Esophagus mucosa (tissue), 1 donor: ENCODE measurements at regions not wholly inside any gene's neighbourhood (a gene's known extent, or its start where the extent isn't known, plus 50 kb on each side); places are given as distances from the start of the nearest gene placed in this dataset.
"Not testable (repeated sequence)": the region's sequence is repeated elsewhere in the genome, so short reads cannot be mapped to it uniquely, and the experiment has no call there.

Experiments
- ATAC-seq: fragments of 200-7000 bp; cut with Tn5 transposase; one replicate; pipeline ENCODE4 v1.9.1; 2020
- donor health status: DM: yes; HTN: yes; CAD: no.

DNA sequence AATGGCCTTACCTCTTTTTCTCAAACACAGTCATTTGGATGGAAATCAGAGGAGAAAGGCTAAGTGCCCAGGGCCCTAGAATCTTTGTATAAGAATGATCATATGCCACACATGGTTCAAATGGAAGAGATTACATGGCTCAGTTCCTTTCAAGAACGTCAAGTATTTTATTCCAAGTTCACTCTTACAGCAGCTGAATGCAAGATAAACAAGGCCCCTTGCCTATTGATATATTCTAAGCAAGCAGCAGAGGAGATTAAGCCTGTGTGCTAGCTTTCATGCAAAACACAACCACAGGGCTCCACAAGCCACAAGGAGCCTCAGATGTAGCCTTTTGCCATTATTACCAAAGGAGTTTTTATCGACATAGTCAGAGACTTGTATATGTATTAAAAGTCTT lies 55.3 kb upstream of the SLCO6A1 start:
- no peak for ATAC-seq

DNA sequence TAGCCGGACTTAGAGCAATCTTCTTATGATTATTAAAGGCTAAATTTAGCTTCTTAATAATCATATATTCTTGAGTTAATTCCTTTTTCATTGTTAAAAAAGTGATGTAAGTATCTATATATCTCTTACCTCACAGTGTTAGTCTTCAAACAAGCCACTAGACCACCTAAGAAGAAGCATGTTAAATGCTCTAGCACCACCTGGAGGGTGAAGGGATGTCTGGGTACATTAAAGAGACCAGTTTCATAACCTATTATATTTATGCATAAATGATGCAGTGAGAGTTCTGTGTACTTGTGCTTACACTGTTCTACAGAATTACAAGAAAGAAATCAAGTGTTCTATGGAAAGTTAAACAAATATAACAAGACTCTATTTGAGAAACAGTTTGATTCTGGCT lies 55.9 kb upstream of the SLCO6A1 start:
- no peak for ATAC-seq

DNA sequence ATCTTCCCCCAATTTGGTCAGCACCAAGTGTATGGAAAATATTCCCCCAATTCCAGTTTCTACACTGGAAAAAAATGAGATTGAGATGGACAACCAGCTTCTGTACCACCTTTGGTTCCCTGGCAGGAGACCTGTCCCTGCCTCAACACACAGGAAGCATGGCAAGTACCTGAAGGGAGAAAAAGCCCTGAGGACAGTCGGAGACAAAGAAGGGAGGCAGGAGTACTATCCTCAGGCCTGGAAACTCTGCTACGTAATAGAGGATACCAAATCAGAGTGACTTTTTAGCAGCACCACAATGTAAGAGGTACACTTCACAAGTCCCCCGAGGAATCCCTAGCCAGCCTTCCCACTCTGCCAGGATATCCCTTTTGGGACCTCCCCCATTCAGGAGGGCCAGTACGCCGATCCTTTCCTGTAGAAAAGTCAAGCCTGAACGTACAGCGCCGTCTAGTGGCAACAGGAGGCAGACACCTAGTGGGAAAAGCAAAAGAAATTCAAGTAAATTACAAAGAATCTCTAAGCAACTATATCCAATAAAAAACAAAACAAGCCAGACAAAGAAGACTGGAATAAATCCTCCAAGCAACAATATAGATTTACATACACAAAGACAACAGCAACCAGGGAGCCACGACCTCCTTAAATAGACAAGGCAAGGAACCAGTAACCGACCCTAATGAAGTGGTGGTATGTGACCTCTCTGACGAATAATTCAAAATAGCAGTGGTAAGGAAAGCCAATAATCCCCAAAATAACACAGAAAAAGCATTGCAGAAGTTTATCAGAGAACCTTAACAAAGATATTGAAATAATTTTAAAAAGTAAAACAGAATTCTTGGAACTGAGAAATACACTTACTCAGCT lies 63.3 kb upstream of the SLCO6A1 start:
- ATAC-seq, result no peak

DNA sequence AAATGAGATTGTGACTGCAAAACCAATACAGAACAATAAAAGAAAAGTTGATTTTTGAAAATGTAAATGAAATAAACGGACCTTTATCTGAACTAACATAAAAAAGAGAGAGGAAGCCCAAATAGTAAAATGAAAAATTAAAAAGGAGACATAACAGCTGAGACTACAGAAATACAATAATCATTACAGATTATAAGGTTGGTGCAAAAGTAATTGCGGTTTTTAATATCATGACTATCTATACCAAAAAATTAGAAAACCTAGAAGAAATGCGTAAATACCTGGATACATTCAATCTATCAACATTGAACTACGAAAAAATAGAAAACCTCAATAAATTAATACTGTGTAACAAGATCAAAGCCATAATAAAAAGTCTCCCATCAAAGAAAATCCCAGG lies 71.9 kb upstream of the SLCO6A1 start:
- ATAC-seq, result no peak

DNA sequence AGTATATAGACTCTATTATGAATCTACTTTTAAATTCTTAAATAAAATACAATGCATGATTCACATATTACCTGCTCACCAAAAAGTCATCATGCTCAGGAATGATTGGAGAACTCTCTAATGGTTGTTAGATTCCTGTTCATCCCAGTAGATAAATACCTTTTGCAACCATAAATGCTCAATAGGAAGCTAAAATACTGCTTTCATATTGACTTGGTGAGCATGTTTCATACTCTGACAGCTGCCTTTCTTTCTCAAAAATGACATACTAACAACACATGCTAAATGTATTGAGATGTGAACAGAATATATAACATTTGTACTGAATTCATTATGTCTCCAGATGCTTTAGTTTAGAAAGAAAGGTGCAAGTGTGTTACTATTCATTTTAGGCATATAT lies 79.6 kb upstream of the SLCO6A1 start:
- no peak for ATAC-seq

DNA sequence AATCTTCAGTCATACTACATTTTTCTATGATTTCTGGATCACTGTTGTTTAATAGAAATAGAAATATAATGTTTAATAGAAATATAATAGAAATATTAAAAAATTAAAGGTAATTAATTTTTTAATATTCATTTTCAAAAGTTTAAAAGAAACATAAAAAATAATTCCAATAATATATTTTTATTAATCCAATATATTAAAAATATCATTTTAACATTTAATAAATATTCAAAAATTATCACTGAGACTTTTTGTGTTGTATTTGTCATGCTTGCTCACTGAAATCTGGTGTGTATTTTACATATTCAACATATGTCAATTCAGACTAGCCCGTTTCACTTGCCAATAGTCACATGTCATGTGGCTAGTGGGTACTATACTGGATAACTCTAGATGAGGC lies 80.6 kb upstream of the SLCO6A1 start:
- no peak for ATAC-seq

DNA sequence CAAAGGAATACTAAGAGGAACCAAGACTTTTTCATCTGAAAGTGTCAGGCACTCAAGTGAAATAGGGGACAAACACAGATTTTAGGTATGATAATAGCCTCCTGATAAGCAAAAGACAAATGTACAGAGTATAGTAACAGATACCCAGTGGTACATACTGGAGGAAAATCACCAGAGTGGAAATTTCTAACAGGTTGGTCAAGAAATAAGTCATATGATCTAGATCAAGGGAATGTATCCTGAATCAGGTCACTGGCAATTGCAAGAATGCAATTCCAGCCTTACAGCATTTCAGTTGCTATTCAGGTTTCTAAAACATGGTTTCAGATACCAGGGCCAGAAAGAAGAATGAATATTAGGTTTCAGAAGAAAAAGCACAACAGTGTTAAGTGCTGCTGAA lies 82.2 kb upstream of the SLCO6A1 start:
- no peak for ATAC-seq

DNA sequence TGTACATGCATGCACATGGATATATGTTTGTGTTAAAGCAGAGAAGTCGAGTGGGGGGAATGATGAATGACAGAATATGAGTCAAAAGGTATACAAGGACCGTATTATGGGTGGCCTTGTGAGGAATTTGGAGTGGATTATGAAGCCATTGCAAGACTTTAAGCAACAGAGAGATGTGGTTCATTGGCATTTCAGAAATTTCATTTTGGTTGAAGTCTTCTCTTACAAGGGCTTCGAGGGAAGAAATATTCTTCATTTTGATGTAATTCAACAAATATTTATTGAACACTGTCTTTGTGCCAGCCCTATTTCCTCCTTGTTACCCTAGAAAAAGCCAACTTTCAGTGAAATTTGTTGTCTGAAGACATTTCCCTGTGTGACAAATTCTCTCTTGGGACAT lies 83.9 kb upstream of the SLCO6A1 start:
- ATAC-seq, result no peak

DNA sequence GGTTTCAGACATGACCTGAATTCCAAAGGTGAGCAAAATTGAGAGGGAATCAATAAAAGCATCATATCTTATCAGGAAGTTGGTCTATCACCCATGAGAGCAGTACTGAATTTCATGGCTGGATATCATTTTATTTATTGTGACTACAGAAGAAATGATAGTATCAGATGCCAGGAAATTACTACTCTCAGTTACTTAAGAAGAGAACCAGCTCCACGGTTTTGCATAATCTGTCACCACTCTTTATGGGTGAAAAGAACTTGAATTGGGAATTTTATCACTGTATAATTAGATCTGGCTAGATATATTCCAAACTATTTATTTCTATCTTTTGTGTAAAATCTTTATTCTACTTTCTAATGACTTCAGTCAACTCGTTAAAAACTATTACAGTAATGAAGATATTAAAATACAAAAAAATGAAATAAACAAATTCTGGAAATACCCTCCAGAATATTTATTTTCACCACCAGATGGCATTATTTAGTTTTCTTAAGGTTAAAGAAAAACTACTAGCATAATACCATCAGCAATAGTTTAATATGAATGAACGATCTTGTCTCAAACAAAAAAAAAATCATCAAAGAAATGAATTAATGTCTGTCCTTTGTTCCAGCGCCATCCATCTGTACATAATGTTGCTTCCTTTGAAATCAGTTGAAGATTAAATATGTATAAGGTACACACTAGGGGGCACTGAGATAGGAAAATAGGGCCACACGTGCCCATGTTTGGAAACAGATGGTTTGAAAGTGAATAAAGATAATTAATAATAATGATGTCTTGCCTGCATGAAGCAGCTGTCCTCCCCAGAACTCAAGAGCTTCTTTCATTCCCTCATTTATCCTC lies 84.7 kb upstream of the SLCO6A1 start:
- no peak for ATAC-seq

DNA sequence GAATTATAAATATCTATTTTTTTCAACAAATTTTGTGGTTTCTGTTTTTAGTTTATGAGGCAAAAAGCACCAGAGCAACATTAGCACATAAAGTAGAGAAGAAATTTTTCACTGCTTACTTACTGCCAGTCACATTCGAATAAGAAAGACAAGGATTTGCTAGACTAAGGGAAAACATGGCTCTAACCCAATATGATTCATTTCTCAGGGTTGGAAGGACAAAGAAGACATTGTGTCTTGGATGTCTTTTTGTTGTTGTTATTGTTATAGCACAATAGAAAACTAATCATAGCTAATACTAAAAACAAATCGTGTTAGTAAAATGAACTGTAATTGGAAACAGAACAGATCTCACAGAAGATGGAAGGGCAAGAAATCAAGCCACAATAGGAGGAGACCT lies 90.9 kb upstream of the SLCO6A1 start:
- ATAC-seq, result peak; percentile 50

DNA sequence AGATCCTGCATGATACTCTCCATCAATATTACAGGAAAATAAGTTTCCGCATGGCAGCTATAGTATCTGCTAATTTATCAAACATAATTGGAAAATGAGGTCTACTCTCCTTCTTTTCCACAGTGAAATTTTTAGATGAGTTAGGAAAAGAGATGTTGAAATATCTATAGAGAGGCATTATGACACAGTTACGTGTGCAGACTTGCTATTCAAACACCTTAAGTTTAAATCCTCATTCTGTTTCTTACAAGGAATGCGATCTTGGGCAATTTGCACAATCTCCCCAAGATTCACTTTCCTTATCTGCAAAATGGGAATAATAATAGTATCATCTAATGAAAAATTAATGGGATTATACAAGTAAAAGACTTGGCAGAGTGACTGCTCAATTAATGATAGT lies 91.7 kb upstream of the SLCO6A1 start:
- ATAC-seq, result peak; percentile 74

DNA sequence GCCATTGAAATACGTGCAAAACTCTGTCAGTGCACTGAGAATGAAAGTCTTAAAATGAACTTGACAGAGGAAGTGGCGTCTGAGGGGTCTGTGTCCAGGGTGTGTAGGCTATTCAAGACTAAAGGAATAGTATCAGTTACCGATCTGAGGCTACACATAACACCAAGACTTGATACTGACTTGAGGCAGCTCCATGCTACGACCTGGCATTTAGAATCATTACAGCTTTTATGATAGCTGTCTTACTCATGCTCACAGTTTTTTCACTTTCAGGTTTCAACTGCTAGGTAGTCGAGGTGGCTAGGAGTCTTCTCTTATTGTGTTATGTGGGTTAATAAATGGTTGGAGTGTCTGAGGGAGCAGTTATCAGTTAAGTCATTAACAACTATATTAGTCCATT lies 92.8 kb upstream of the SLCO6A1 start:
- no peak for ATAC-seq

DNA sequence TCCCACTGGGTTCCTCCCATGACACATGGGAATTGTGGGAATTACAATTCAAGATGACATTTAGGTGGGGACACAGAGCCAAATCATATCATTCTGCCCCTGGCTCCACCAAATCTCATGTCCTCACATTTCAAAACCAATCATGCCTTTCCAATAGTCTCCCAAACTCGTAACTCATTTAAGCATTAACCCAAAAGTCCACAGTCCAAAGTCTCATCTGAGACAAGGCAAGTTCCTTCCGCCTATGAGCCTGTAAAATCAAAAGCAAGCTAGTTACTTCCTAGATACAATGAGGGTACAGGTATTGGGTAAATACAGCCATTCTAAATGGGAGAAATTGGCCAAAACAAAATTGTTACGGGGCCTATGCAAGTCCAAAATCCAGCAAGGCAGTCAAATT lies 93.8 kb upstream of the SLCO6A1 start:
- not testable (repeated sequence) for ATAC-seq

DNA sequence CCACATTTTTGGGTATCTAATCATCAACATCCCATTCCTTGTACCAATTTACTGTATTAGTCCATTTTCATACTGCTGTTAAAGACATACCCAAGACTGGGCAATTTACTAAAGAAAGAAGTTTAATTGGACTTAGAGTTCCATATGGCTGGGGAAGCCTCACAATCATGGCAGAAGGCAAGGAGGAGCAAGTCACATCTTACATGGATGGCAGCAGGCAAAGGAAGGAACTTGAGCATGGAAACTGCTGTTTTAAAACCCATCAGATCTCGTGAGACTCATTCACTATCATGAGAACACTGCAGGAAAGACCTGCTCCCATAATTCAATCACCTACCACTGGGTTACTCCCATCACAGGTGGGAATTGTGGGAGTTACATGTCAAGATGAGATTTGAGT lies 95.4 kb upstream of the SLCO6A1 start:
- ATAC-seq, result no peak

DNA sequence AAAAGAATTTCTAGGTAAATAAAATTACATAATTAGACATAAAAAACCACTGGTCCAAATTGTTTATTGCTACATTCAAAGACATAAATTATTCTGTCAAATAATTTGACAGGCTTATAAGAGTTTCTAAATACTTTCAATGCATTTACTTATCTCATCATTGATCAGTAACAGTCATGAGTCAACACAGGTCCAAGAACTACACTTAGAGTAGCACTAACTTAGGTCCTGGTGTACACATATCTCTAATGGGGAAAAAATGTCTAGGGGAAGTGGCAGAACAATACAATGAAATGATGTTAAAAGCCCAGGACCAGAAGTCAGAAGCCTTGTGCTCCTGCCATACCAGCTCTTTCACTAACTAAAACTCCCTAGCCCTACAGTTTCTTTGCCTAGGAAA lies 96.5 kb upstream of the SLCO6A1 start:
- ATAC-seq, result no peak

DNA sequence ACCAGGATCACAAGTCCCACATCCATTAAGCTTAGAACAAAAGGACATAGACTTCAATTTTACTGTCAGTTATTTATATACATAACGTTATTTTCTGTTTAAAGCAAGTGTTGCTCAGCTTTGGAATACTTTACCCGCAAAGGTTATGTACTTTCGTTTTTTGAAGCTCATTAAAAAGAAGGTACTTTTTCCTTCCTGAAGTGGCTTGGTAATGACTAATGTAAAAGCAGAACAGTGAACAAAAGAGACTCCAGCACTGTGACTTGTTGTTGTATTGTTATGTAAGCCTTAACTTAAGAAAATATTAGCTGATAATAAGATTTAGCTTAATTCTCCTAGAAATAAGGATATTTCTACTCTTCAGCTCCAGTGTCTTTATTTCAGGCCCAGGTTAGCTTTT lies 97.3 kb upstream of the SLCO6A1 start:
- no peak for ATAC-seq

DNA sequence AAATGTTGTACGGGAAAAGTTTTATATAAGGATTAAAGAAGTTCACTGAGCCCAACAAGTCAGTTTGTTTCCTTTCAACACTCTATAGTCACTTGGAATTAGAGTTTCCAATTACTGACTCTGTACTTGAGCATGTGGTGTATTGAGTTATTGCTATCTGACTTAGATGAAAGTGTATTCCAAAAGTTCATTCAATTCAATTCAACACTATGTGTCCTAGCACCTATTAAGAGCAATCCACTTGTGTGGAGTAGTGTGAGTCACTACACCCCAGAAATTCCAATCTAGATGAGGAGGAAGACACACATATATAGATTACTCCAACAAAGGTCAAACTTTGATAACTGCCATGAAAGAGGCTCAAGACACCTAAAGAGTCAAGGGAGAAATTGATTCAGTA lies 98.2 kb upstream of the SLCO6A1 start:
- ATAC-seq, result no peak

DNA sequence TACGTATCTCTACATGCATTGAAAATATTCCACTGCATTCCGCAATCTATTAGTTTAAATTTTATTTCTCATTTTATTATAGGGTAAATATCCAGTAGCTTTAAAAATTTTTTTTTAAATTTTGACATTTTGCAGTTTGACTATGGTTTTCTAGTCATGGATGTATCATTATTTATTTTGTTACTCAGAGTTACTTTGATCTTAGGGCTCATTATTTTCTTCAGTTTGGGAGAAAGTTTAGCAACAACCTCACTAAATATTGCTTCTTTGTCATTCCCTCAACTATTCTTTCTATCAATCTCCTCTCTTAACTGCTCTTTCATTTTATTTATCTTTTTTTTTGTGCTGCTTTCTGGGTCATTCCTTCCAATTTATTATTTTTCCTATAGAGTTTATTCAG lies 100.5 kb upstream of the SLCO6A1 start:
- ATAC-seq, result no peak

DNA sequence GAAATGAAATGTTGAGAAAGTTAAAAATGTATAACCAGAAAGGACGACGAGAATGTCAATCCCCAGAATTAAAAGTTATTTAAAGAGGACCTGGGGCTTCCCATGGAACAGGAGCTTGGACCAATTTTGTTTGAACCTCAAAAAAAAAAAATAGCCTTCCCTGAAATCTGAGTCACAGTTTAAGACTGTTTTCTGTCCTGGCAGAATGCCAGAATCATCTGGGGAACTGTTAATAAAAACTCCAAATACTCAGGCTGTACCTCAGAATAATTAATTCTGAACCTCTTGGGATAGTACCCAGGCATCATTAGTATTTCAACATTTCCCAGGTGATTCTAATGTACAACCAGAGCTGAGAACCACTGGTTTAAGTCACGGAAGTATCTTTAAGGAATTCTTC lies 102.2 kb upstream of the SLCO6A1 start:
- ATAC-seq, result no peak

DNA sequence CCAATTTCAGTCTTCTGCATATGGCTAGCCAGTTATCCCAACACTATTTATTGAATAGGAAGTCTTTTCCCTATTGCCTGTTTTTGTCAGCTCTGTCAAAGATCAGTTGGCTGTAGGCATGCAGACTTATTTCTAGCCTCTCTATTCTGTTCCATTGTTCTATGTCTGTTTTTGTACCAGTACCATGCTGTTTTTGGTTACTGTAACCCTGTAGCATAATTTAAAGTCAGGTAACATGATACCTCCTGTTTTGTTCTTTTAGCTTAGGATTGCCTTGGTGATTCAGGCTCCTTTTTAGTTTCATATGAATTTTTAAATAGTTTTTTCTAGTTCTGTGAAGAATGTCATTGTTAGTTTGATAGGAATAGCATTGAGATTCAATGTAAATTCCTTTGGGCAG lies 104.9 kb upstream of the SLCO6A1 start:
- ATAC-seq, result no peak

DNA sequence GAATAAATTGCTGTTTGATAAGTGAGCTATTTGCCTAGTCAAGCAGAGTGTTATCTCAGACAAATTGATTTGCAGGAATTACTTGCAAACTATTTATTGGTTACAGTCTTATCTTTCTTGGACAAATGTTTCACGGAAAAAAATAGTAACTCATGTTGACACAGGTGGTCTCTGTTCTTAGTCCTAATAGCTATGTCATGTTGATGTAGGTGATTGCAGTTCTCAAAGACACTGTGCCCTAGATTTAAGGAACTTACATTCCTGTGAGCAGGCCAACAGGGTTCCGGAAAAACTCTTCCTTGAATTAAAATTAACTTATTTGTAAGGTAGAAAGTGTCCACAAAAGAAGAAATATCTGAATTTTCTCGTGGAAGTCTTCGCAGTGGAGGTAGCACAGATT lies 109.6 kb upstream of the SLCO6A1 start:
- no peak for ATAC-seq

DNA sequence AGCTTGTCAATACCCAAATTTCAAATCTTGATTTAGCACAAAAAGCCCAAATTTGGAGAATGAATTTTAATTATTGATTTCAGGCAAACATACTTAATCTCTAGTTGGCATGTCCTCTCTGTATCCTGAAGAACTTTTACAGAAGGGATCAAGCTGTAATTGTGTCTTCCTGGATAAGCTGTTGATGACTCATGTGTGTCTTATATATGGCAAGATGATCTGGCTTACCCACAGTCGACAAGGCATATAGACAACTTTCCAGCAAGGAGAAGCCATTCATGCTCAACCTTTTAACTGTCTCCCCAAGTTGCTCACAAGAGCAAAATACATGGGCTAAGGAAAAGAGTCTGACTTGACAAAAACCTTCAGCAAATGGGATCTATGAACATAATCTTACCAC lies 112.5 kb upstream of the SLCO6A1 start:
- ATAC-seq, result no peak

DNA sequence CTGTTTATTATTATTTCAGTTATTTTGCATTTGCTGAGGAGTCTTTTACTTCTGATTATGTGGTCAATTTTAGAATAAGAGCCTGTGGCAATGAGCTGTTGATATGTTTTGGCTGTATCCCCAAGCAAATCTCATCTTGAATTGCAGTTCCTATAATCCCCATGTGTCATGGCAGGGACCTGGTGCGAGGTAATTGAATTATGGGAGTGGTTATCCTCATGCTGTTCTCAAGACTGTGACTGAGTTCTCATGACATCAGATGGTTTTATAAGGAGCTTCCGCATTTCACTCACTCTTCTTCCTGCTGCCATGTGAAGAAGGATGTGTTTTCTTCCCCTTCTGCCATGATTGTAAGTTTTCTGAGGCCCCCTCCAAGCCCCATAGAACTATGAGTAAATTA lies 114.9 kb upstream of the SLCO6A1 start:
- no peak for ATAC-seq
